Dendritic cell treated with granulocyte-macrophage colony-stimulating factor and Interleukin-4, amounts not matched to agents 40 ng/mL and 50 ng/mL, for 4 days (primary cell): ENCODE measurements at regions not wholly inside any gene's neighbourhood (a gene's known extent, or its start where the extent isn't known, plus 50 kb on each side); places are given as distances from the start of the nearest gene placed in this dataset.
"Not testable (repeated sequence)": the region's sequence is repeated elsewhere in the genome, so short reads cannot be mapped to it uniquely, and the experiment has no call there.

Experiments used
- H3K27ac Mint-ChIP-seq: one replicate; pipeline ENCODE4 v1.8.0; 2022; ENCODE audit warnings: mild to moderate bottlenecking, mixed read lengths
- H3K27me3 Mint-ChIP-seq: one replicate; pipeline ENCODE4 v1.8.0; 2022; ENCODE audit warnings: mild to moderate bottlenecking, mixed read lengths
- H3K36me3 Mint-ChIP-seq: one replicate; pipeline ENCODE4 v1.8.0; 2022; ENCODE audit warnings: low read depth, mixed read lengths
- H3K4me1 Mint-ChIP-seq: one replicate; pipeline ENCODE4 v1.8.0; 2022; ENCODE audit warnings: low read depth, mixed read lengths
- H3K4me3 Mint-ChIP-seq: one replicate; pipeline ENCODE4 v1.8.0; 2022; ENCODE audit warnings: mild to moderate bottlenecking, moderate library complexity, mixed read lengths
- H3K9me3 Mint-ChIP-seq: one replicate; pipeline ENCODE4 v1.8.0; 2022; ENCODE audit warnings: mixed read lengths
- intact Hi-C: fragments of 100-400 bp; cut with micrococcal nuclease; formaldehyde crosslinking; loops from one replicate; pipeline ENCODE4 v1.15.0; 2022

DNA sequence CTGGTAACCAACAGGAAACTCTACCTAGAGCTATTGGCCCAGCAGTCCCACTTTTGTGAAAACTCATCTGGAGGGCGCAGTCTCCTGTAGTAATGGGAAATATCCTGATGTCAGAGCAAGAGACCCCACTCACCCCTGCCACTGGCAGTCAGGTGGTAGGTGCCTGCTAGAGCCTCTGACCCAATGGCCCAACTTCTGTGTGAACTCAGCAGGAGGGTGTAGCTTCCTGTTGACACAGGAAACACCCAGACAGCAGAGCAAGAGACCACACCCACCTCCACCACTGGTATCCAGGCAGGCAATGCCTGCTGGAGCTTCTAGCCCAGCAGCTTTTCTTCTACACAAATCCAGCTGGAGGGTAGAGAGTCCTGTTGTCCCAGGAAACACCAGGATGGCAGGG, 1176.8 kb upstream of the PRR20A start:
- H3K27ac Mint-ChIP-seq: no peak overlapping the region
- intact Hi-C loops: no loop called here
- H3K36me3 Mint-ChIP-seq: no peaks in the 10 kb centered on the region
- H3K4me3 Mint-ChIP-seq: no peak overlapping the region
- H3K27me3 Mint-ChIP-seq: no peaks in the 10 kb centered on the region
- peaks cover 39% of the 10 kb centered on the region for H3K9me3 Mint-ChIP-seq
- no peaks in the 10 kb centered on the region for H3K4me1 Mint-ChIP-seq

DNA sequence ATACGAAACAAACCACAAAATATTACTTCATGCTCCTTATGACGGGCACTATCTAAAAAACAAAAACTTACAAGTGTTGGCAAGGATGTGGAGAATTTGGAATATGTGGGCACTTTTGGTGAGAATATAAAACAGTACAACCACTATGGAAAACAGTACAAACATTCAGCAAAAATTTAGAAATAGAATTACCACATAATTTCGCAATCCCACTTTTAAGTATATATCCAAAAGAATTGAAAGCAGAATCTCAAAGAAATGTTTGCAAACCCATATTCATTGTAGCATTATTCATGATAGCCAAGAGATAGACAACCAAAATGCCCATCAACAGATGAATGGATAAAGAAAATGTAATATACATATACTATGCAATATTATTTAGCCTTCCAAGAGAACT, 1173.7 kb upstream of the PRR20A start:
- Mint-ChIP-seq H3K4me3 (no peak overlapping the region), H3K27ac (no peak overlapping the region), H3K36me3 (no peaks in the 10 kb centered on the region), H3K9me3 (peaks cover 33% of the 10 kb centered on the region), H3K4me1 (no peaks in the 10 kb centered on the region), H3K27me3 (no peaks in the 10 kb centered on the region)
- intact Hi-C loops: no loop called here

DNA sequence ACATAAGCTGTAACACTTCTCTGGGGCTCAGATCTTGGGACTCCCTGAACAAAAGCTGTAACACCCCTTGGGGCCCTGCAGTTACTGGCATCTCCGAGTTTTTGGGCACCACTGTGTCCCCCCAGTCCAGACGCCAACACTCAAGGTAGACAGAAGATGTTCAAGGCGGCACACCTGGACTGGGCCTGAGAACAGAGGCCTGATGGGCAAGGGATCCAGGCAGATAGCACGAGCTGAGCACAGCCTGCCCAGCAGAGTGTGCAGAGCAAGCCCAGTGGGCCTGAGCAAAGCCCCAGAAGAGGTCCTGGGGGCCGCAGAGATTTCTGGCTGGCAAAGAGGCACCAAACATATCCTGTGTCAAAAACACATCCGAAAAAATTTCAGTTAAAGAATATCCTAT, 1163.3 kb upstream of the PRR20A start:
- Mint-ChIP-seq H3K36me3 (no peaks in the 10 kb centered on the region), H3K4me1 (no peaks in the 10 kb centered on the region), H3K27ac (no peak overlapping the region), H3K27me3 (no peaks in the 10 kb centered on the region), H3K4me3 (no peak overlapping the region), H3K9me3 (peaks cover 14% of the 10 kb centered on the region)
- intact Hi-C loops: no loop called here

GRCh38 chr13:55981381-55981780, 1159.3 kb upstream of the PRR20A start:
- no peak overlapping the region for H3K27ac Mint-ChIP-seq

DNA sequence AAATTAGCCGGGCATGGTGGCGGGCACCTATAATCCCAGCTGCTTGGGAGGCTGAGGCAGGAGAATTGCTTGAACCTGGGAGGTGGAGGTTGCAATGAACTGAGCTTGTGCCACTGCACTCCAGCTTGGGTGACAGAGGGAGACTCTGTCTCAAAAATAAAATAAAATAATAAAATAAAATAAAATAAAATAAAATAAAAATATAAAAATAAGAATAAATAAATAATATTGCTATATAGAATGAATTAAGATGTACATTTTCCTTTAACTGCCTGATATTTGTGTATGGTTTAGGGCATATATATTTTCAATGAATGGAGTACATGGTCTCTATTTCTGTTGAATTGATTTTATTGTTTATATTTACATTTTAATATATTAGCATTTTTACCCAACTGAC, 1156.7 kb upstream of the PRR20A start:
- H3K4me1 Mint-ChIP-seq, H3K27me3 Mint-ChIP-seq, H3K36me3 Mint-ChIP-seq, H3K4me3 Mint-ChIP-seq, intact Hi-C loops, H3K9me3 Mint-ChIP-seq, H3K27ac Mint-ChIP-seq: not testable (repeated sequence)

More at GRCh38 chr13:55981381-55981780, 1159.3 kb upstream of the PRR20A start:
- intact Hi-C loops: no loop called here
- Mint-ChIP-seq H3K36me3 (no peaks in the 10 kb centered on the region), H3K27me3 (no peaks in the 10 kb centered on the region), H3K9me3 (peaks cover 13% of the 10 kb centered on the region), H3K4me1 (no peaks in the 10 kb centered on the region), H3K4me3 (no peak overlapping the region)

GRCh38 chr13:55990631-55991030, 1150.1 kb upstream of the PRR20A start:
- no peaks in the 10 kb centered on the region for H3K27me3 Mint-ChIP-seq
- H3K4me1 Mint-ChIP-seq: no peaks in the 10 kb centered on the region
- H3K36me3 Mint-ChIP-seq: no peaks in the 10 kb centered on the region
- H3K4me3 Mint-ChIP-seq: no peak overlapping the region
- no peak overlapping the region for H3K27ac Mint-ChIP-seq
- intact Hi-C loops: no loop called here
- H3K9me3 Mint-ChIP-seq: peaks cover 8% of the 10 kb centered on the region

GRCh38 chr13:55991666-55992065, 1149.1 kb upstream of the PRR20A start:
- no peaks in the 10 kb centered on the region for H3K27me3 Mint-ChIP-seq
- no peaks in the 10 kb centered on the region for H3K4me1 Mint-ChIP-seq
- intact Hi-C loops: no loop called here
- H3K36me3 Mint-ChIP-seq: no peaks in the 10 kb centered on the region
- H3K27ac Mint-ChIP-seq: no peak overlapping the region
- H3K4me3 Mint-ChIP-seq: no peak overlapping the region
- peaks cover 8% of the 10 kb centered on the region for H3K9me3 Mint-ChIP-seq

GRCh38 chr13:55992145-55992544, 1148.6 kb upstream of the PRR20A start:
- H3K4me1 Mint-ChIP-seq: no peaks in the 10 kb centered on the region
- peaks cover 8% of the 10 kb centered on the region for H3K9me3 Mint-ChIP-seq
- no peak overlapping the region for H3K27ac Mint-ChIP-seq
- intact Hi-C loops: no loop called here
- H3K4me3 Mint-ChIP-seq: no peak overlapping the region
- H3K36me3 Mint-ChIP-seq: no peaks in the 10 kb centered on the region
- no peaks in the 10 kb centered on the region for H3K27me3 Mint-ChIP-seq

- Mint-ChIP-seq H3K27me3 (no peaks in the 10 kb centered on the region), H3K4me3 (no peak overlapping the region), H3K9me3 (peaks cover 35% of the 10 kb centered on the region), H3K27ac (no peak overlapping the region), H3K4me1 (no peaks in the 10 kb centered on the region), H3K36me3 (no peaks in the 10 kb centered on the region)
- intact Hi-C loops: no loop called here
Observed at GRCh38 chr13:55999709-56000108, 1141.0 kb upstream of the PRR20A start.

GRCh38 chr13:56009418-56009817, 1131.3 kb upstream of the PRR20A start:
- Mint-ChIP-seq H3K36me3 (no peaks in the 10 kb centered on the region), H3K27ac (no peak overlapping the region), H3K9me3 (no peaks in the 10 kb centered on the region), H3K4me1 (no peaks in the 10 kb centered on the region), H3K27me3 (no peaks in the 10 kb centered on the region), H3K4me3 (no peak overlapping the region)
- intact Hi-C loops: no loop called here

DNA sequence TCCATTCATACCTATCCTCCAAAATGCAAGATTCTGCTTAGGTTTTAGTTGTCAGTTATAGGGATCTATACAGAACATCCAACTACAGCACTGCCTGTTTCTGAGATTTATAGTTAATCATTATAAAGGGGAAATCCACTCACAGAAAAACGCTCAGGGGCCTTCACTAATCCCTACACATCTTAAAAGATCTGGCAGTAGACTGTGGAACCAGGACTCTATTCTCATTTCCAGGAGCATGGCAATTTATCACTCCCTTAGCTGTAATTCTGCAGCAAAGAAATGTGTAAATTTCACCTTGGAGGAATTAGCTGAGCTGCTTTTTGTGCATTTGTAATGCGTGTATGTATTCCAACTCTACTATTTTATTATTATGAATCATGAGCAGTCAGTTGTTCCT, 1128.1 kb upstream of the PRR20A start:
- H3K27ac Mint-ChIP-seq: no peak overlapping the region

DNA sequence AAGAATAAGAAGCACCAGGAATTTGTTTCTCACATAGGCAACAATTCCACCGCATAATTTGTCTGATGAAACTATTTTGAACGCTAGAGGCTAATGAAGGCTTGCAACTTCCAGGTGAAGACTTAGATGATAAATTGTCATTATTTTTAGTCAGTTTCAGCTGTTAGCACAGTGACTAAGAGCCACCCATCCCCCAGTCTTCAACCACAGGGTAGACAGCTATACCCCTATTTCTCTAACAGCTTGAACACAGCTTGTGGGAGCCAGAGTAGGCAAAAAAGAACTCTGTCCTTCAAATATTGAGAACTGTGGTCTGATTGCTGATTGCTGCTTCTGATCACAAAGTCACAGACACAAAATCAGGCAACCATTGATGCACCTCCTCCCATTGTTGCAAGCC, 1124.8 kb upstream of the PRR20A start:
- H3K27ac Mint-ChIP-seq: no peak overlapping the region
- H3K4me1 Mint-ChIP-seq: no peaks in the 10 kb centered on the region
- H3K27me3 Mint-ChIP-seq: no peaks in the 10 kb centered on the region
- H3K36me3 Mint-ChIP-seq: no peaks in the 10 kb centered on the region
- H3K9me3 Mint-ChIP-seq: peaks cover 39% of the 10 kb centered on the region
- intact Hi-C loops: no loop called here
- no peak overlapping the region for H3K4me3 Mint-ChIP-seq

More for the DNA sequence above, 1128.1 kb upstream of the PRR20A start:
- H3K9me3 Mint-ChIP-seq: peaks cover 10% of the 10 kb centered on the region
- H3K4me1 Mint-ChIP-seq: no peaks in the 10 kb centered on the region
- H3K27me3 Mint-ChIP-seq: no peaks in the 10 kb centered on the region
- no peaks in the 10 kb centered on the region for H3K36me3 Mint-ChIP-seq
- intact Hi-C loops: no loop called here
- H3K4me3 Mint-ChIP-seq: no peak overlapping the region

- no peaks in the 10 kb centered on the region for H3K27me3 Mint-ChIP-seq
- peaks cover 39% of the 10 kb centered on the region for H3K9me3 Mint-ChIP-seq
- H3K36me3 Mint-ChIP-seq: no peaks in the 10 kb centered on the region
- intact Hi-C loops: no loop called here
- H3K4me3 Mint-ChIP-seq: no peak overlapping the region
- H3K4me1 Mint-ChIP-seq: no peaks in the 10 kb centered on the region
- H3K27ac Mint-ChIP-seq: no peak overlapping the region
Observed at GRCh38 chr13:56019606-56020005, 1121.1 kb upstream of the PRR20A start.

- Mint-ChIP-seq H3K27me3 (no peaks in the 10 kb centered on the region), H3K4me1 (no peaks in the 10 kb centered on the region), H3K36me3 (no peaks in the 10 kb centered on the region), H3K4me3 (no peak overlapping the region), H3K27ac (no peak overlapping the region), H3K9me3 (peaks cover 39% of the 10 kb centered on the region)
- intact Hi-C loops: no loop called here
Observed at GRCh38 chr13:56020425-56020824, 1120.3 kb upstream of the PRR20A start.

DNA sequence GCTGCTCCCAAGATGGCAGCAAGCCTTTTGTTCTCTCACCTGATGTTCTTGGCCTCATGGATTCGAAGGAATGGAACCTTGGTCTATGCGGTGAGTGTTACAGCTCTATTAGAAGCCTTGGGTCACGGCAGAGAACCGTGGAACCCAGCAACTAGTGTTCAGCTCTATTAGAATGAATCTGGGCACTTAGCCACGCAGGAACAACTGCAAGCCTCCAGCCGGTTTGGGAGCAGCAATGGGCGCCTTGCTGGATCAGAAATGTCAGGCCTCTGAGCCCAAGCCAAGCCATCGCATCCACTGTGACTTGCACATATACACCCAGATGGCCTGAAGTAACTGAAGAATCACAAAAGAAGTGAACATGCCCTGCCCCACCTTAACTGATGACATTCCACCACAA, 1100.7 kb upstream of the PRR20A start:
- peaks cover 45% of the 10 kb centered on the region for H3K9me3 Mint-ChIP-seq
- H3K4me3 Mint-ChIP-seq: no peak overlapping the region
- H3K27ac Mint-ChIP-seq: no peak overlapping the region
- no peaks in the 10 kb centered on the region for H3K36me3 Mint-ChIP-seq
- H3K4me1 Mint-ChIP-seq: no peaks in the 10 kb centered on the region
- H3K27me3 Mint-ChIP-seq: no peaks in the 10 kb centered on the region
- intact Hi-C loops: no loop called here
